CD4-positive, alpha-beta T cell (primary cell): ENCODE measurements at regions not wholly inside any gene's neighbourhood (a gene's known extent, or its start where the extent isn't known, plus 50 kb on each side); places are given as distances from the start of the nearest gene placed in this dataset.

ENCODE experiments used
- ATAC-seq: fragments of 200-7000 bp; cut with Tn5 transposase; one replicate; pipeline ENCODE4 v1.10.0; 2022; ENCODE audit warnings: mild to moderate bottlenecking; ENCODE audit not compliant: poor library complexity
- CTCF ChIA-PET: fragments of 350-600 bp; sonication (Branson Sonifier 250); formaldehyde crosslinking; loops from one replicate; lab custom pipeline; 2021; ENCODE audit warnings: antibody characterized with exemption, inconsistent platforms; lab: Charles Lee
- POLR2A ChIA-PET: fragments of 350-600 bp; sonication (Branson Sonifier 250); formaldehyde crosslinking; loops from one replicate; lab custom pipeline; 2021; ENCODE audit warnings: antibody characterized with exemption, inconsistent platforms; lab: Charles Lee
- DNase-seq, 14 experiments: peaks; one replicate each; pipeline ENCODE4 v3.0.0-alpha.2; 2013 to 2020; ENCODE audit warnings: mixed read lengths in 2 of 14
- H3K27ac ChIP-seq, 2 donors: one replicate each; pipeline versions ENCODE4 v1.5.1 to v1.7.0; 2013; ENCODE audit warnings: low read length in 2 of 2, low read depth in 1 of 2, mild to moderate bottlenecking in 1 of 2
- H3K27me3 ChIP-seq, 2 experiments: 1 replicate in 1 of 2; 2 replicates in 1 of 2; pipeline versions ENCODE4 v1.6.1 to v1.7.0; 2013; ENCODE audit warnings: low read length in 2 of 2, control low read depth in 1 of 2, mild to moderate bottlenecking in 1 of 2, moderate library complexity in 1 of 2; ENCODE audit not compliant: insufficient read depth in 2 of 2, control insufficient read depth in 1 of 2
- H3K36me3 ChIP-seq: one replicate; pipeline ENCODE4 v1.6.1; 2013; ENCODE audit warnings: low read length, control low read depth; ENCODE audit not compliant: insufficient read depth
- H3K4me1 ChIP-seq: one replicate; pipeline ENCODE4 v1.6.1; 2013; ENCODE audit warnings: low read length, control low read depth; ENCODE audit not compliant: insufficient read depth
- H3K4me3 ChIP-seq: one replicate; pipeline ENCODE4 v1.5.1; 2013; ENCODE audit warnings: mild to moderate bottlenecking, low read length, moderate library complexity
- H3K9me3 ChIP-seq, 2 experiments: 1 replicate in 1 of 2; 2 replicates in 1 of 2; pipeline versions ENCODE4 v1.6.1 to v1.7.0; 2013; ENCODE audit warnings: low read length in 2 of 2, mild to moderate bottlenecking in 2 of 2, control low read depth in 1 of 2, moderate library complexity in 1 of 2; ENCODE audit not compliant: control insufficient read depth in 1 of 2, insufficient read depth in 1 of 2
- H3K27ac Mint-ChIP-seq: one replicate; pipeline ENCODE4 v1.8.0; 2020; ENCODE audit warnings: mixed read lengths
- H3K27me3 Mint-ChIP-seq: one replicate; pipeline ENCODE4 v1.8.0; 2021; ENCODE audit warnings: mixed read lengths
- H3K36me3 Mint-ChIP-seq: one replicate; pipeline ENCODE4 v1.8.0; 2021; ENCODE audit warnings: low read depth, mixed read lengths
- H3K4me1 Mint-ChIP-seq: one replicate; pipeline ENCODE4 v1.8.0; 2021; ENCODE audit warnings: low read depth, mixed read lengths
- H3K4me3 Mint-ChIP-seq: one replicate; pipeline ENCODE4 v1.8.0; 2020; ENCODE audit warnings: mild to moderate bottlenecking, mixed read lengths
- H3K9me3 Mint-ChIP-seq: one replicate; pipeline ENCODE4 v1.8.0; 2020; ENCODE audit warnings: mixed read lengths
- intact Hi-C, 2 experiments: fragments of 100-400 bp; cut with DNase I in 1 of 2; cut with micrococcal nuclease in 1 of 2; formaldehyde crosslinking; loops; one replicate each; pipeline versions ENCODE4 v1.15.1 to v1.9.0; 2023 to 2025; cut with DNase I, micrococcal nuclease
- TF ChIP-seq, protein P1 (sequence below): fragments of 200-600 bp; IDR thresholded peaks from one replicate; pipeline ENCODE4 v1.8.0; 2022; ENCODE audit warnings: antibody characterized with exemption, mild to moderate bottlenecking

GRCh38 chr11:100484948-100485347 lies 202.1 kb upstream of the ARHGAP42 start:
- no peaks in the 10 kb centered on the region for H3K4me1 ChIP-seq
- ATAC-seq (no peak), DNase-seq (no peak)
- peaks cover 18% of the 10 kb centered on the region for H3K9me3 Mint-ChIP-seq
- TF ChIP-seq, protein P1, sequence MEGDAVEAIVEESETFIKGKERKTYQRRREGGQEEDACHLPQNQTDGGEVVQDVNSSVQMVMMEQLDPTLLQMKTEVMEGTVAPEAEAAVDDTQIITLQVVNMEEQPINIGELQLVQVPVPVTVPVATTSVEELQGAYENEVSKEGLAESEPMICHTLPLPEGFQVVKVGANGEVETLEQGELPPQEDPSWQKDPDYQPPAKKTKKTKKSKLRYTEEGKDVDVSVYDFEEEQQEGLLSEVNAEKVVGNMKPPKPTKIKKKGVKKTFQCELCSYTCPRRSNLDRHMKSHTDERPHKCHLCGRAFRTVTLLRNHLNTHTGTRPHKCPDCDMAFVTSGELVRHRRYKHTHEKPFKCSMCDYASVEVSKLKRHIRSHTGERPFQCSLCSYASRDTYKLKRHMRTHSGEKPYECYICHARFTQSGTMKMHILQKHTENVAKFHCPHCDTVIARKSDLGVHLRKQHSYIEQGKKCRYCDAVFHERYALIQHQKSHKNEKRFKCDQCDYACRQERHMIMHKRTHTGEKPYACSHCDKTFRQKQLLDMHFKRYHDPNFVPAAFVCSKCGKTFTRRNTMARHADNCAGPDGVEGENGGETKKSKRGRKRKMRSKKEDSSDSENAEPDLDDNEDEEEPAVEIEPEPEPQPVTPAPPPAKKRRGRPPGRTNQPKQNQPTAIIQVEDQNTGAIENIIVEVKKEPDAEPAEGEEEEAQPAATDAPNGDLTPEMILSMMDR, result no peak
- intact Hi-C loops, result no loop called here
- no peaks in the 10 kb centered on the region for H3K36me3 Mint-ChIP-seq
- no peaks in the 10 kb centered on the region for H3K36me3 ChIP-seq
- no peak overlapping the region for H3K4me3 Mint-ChIP-seq
- H3K4me1 Mint-ChIP-seq, result no peaks in the 10 kb centered on the region
- H3K27me3 ChIP-seq, result no peaks in the 10 kb centered on the region
- peaks cover 0 to 18% of the 10 kb centered on the region in 2 experiments for H3K9me3 ChIP-seq
- no peak overlapping the region for H3K27ac ChIP-seq
- no peak overlapping the region for H3K27ac Mint-ChIP-seq
- ChIA-PET CTCF (no interaction called here), POLR2A (no interaction called here)
- no peaks in the 10 kb centered on the region for H3K27me3 Mint-ChIP-seq
- no peak overlapping the region for H3K4me3 ChIP-seq

DNA sequence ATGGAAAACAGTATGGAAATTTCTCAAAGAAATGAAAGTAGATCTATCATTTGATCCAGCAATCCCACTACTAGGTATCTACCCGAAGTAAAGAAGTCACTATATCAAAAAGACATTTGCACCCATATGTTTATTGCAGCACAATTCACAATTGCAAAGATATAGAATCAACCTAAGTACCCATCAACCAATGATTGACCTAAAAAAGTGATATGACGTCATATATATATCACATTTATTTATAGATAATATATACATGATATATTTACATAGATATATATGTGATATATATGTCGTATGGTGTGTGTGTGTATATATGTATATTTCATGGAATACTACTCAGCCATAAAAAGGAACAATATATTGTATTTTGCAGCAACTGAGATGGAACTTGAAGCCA lies 188.3 kb upstream of the ARHGAP42 start:
- no peaks in the 10 kb centered on the region for H3K27me3 Mint-ChIP-seq
- no peak overlapping the region for H3K4me3 Mint-ChIP-seq
- H3K36me3 ChIP-seq, result no peaks in the 10 kb centered on the region
- no peaks in the 10 kb centered on the region for H3K4me1 Mint-ChIP-seq
- no peaks in the 10 kb centered on the region for H3K27me3 ChIP-seq
- H3K9me3 Mint-ChIP-seq, result peaks cover 17% of the 10 kb centered on the region
- POLR2A ChIA-PET, result no interaction called here
- no peaks in the 10 kb centered on the region for H3K4me1 ChIP-seq
- ATAC-seq (no peak), DNase-seq (no peak)
- H3K27ac Mint-ChIP-seq, result no peak overlapping the region
- H3K9me3 ChIP-seq, result no peaks in the 10 kb centered on the region
- H3K4me3 ChIP-seq, result no peak overlapping the region
- TF ChIP-seq, protein P1, result no peak
- intact Hi-C loops, result no loop called here
- H3K27ac ChIP-seq, result no peak overlapping the region
- no peaks in the 10 kb centered on the region for H3K36me3 Mint-ChIP-seq
- CTCF ChIA-PET, result no interaction called here

DNA sequence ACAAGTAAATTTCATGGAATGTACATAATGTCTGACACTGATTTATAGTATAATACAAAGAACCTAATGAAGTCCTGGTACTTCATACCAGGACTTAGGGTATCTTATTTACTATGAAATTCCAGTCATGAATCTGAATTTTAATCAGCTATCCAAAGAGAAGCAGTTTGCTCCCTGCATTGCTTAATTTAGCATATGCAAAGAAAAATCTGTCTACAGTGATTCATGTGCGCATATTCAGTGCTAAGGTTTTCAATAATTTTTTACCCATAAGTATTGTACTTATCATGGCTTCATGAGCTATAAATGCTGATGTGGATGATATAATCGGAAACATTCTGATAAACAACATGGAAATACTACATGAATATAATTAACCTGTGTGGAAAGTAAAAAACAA lies 185.6 kb upstream of the ARHGAP42 start:
- DNase-seq (no peak), ATAC-seq (no peak)
- TF ChIP-seq, protein P1, result no peak
- H3K4me1 ChIP-seq, result no peaks in the 10 kb centered on the region
- no peak overlapping the region for H3K4me3 Mint-ChIP-seq
- POLR2A ChIA-PET, result no interaction called here
- no peaks in the 10 kb centered on the region for H3K9me3 ChIP-seq
- no peaks in the 10 kb centered on the region for H3K27me3 ChIP-seq
- CTCF ChIA-PET, result no interaction called here
- H3K9me3 Mint-ChIP-seq, result peaks cover 11% of the 10 kb centered on the region
- no peak overlapping the region for H3K4me3 ChIP-seq
- H3K36me3 Mint-ChIP-seq, result no peaks in the 10 kb centered on the region
- H3K27me3 Mint-ChIP-seq, result no peaks in the 10 kb centered on the region
- H3K4me1 Mint-ChIP-seq, result no peaks in the 10 kb centered on the region
- no peak overlapping the region for H3K27ac ChIP-seq
- no peaks in the 10 kb centered on the region for H3K36me3 ChIP-seq
- intact Hi-C loops, result no loop called here
- no peak overlapping the region for H3K27ac Mint-ChIP-seq
